GM21390 (cell line): ENCODE measurements at regions not wholly inside any gene's neighbourhood (a gene's known extent, or its start where the extent isn't known, plus 50 kb on each side); places are given as distances from the start of the nearest gene placed in this dataset.

Experiments used
- ATAC-seq: cut with Tn5 transposase; IDR thresholded peaks from one replicate; pipeline ENCODE4 v1.9.1; 2021; ENCODE audit not compliant: unreplicated experiment

DNA sequence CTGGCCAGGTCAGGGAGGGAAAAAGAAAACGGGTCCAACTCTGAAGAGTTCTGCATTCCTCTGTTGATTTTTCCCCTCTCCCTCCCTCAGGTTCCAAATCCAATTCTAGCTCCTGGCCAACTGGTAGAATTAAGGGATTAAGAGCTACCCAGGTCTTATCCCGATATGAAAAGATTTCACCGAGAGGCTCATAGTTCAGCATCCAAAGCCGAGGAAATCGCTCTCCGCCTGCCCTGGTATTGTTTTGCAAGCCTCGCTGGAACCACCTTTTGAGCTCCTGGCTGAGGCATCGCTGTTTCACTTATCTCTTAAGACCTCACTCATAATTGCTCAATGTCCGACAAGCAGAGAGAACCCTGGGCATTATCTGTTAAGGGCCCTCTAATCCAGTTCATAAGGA, 180.4 kb downstream of the URI1 start:
- ATAC-seq: no peak

DNA sequence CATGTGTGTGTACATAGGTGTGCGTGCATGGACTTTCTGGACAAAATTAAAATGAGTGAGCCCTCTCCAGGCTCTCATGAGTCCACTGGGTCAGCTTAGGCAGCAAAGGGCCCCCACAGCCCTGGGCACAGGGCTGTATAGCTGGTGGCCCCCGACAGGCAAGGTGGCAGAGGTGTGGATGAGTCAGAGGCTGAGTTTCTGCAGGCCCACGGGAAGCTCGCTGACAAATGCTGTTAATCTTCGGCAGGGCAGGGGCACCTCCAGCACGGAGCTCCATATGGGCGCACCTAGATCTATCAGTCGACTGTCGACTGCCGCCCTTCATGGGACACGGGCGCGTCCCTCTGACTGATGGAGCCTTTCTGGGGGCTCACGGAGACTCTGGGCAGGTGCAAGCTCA, 181.1 kb downstream of the URI1 start:
- ATAC-seq: no peak

DNA sequence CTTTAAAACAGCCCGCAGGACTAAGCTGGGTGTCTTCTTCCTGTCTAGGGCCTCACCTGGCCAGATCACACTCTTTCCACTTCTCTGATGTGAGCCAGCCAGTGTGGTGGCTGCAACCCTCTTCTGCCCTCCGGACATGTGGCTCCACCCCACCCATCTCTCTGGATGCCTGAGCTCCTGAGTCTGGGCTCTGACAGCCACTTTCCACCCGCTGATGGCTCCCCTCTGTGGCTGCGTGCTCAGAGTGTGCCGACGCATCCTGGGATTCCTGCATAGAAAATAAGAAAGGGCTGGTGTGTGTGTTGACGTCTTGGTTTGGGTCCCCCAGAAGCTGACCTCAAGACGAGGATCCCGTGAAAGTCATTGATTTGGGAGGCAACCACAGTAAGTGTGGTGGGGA, 181.6 kb downstream of the URI1 start:
- ATAC-seq: no peak

DNA sequence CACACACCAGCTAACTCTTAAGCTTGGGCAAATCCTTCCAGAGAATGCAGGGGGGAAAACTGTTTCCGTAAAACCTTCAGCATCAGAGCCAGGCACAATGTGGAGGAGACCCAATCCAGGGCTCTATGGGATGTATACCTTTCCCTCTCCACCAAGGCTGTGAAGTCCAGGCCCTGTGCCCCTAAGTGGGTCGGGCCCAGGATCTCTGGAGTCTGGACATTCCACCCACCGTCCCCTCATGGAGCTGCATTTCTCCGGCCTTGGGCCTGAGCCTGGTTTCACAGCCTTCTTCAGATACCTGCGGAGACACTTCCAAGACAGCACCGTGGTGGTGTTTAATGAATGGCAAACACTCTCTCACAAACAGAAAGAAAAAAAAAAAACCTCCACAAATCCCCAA, 186.2 kb downstream of the URI1 start:
- ATAC-seq: no peak

DNA sequence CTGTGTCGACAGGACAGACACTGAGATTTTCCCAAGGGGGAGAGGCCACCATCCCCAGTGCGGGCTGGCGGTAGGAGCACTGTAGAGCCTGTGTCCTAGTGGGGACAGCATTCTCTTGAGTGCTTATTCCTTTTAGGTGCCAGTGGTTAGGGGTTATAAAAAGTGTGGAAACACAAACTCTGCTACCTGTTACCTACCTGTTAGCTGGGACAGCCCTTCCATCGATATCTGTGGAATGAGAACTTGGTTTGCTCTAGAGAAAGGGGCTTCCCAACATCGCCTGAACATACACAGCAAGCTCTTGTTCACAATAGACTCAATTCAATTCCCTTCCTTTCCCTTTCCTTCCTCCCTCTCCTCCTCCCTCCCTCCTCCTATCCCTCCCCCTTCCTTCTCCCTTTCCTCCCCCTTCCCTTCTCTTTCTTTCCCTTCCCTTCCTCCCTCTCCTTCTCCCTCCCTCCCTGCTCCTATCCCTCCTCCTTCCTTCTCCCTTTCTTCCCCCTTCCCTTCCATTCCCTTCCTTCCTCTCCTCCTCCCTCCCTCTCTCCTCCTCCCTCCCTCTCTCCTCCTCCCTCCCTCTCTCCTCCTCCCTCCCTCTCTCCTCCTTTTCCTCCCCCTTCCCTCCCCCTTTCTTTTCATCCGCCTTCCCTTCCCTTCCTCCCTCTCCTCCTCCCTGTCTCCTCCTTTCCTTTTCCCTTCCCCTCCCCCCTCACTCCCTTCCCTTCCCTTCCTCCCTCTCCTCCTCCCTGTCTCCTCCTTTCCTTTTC, 188.5 kb downstream of the URI1 start:
- ATAC-seq: no peak

DNA sequence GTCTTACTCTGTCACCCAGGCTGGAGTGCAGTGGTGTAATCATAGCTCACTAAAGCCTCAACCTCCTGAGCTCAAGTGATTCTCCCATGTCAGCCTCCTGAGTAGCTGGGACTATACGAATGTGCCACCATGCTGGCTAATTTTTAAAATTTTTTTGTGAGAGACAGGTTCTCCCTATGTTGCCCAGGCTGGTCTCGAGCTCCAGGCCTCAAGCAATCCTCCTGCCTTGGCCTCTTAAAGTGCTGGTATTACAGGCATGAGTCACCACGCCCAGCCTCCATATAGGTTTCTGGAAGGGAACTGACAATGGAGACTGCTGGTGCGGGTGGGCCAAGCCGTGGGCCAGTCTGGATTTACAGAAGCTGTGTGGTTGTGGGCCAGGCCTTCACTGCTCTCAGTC, 189.2 kb downstream of the URI1 start:
- ATAC-seq: no peak

DNA sequence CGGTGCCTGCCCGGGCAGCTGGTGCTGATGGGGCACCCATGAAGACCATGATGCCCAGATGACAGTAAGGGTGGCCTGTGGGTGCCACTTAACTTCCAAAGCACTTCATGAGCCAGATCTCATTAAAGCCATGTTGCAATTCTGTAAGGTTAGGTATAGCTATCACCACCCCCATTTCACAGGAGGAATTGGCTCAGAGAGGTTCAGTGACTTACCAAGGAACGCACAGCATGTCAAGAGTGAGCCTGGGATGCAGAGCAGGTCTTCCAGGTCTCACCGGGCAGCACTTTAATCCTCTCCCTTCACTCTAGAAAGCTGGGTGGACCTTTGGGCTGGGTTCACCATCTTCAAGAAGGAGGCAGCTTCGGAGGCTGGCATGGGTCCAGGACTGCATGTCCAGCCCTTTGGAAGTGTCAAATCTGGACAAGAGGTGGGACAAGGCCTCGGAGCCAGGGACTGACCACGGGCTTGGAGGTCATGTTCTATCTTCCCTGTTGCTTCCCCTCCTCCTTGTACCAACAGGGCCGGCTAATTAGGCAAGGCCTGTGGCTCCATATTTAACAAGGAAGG, 189.8 kb downstream of the URI1 start:
- no peak for ATAC-seq

DNA sequence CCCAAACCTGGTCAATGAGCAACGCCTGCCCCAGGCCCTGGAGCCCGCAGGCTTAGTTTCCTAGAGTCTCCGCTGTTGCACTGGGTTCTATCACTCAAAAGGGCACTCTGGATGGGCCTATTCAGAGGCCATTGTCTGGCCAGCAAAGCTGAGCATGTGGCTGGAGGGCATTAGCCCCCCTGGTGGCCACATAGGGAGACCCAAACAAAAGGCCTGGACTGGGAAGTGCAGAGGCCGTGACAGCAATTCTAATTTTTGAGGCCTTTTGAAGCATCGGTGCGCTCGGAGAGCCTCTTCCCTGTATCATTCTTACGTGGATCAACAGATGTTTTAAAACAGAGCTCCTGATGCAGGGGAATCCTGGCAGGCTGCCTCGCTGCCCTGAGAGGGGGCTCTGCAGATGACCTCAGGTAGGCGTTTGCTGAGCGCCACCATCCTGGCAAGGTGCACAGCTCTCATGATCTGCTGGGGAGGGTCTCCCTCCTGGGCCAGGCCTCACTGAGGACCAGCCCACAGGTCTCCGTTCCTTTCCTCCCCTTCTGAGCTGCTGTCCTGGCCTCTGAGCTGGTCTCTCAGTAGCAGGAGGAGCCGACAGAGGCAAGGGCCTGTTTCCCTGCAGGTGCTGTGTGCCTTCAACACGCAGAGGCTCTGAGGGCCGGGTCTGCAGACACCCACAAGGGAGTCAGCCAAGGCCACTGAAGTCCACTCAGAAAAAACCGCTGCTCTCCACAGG, 190.5 kb downstream of the URI1 start:
- no peak for ATAC-seq

DNA sequence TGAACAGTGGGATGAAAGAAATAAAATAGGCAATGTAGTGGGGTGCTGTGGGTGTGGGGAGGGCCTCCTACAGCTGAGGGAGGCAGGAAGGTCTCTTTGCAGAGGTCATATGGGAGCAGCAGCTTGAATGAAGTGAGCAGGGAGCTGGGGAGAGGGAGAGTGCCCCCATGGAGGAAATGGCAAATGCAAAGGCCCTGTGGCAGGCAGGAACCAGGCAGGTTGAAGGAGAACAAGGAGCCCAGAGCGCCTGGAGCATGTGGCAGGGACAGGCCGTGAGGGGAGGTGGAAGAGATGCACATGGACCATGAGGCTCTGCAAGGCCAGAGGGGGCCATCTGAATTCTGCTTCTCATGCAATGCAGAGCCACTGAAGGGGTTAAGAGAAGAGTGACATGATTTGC, 191.8 kb downstream of the URI1 start:
- no peak for ATAC-seq

DNA sequence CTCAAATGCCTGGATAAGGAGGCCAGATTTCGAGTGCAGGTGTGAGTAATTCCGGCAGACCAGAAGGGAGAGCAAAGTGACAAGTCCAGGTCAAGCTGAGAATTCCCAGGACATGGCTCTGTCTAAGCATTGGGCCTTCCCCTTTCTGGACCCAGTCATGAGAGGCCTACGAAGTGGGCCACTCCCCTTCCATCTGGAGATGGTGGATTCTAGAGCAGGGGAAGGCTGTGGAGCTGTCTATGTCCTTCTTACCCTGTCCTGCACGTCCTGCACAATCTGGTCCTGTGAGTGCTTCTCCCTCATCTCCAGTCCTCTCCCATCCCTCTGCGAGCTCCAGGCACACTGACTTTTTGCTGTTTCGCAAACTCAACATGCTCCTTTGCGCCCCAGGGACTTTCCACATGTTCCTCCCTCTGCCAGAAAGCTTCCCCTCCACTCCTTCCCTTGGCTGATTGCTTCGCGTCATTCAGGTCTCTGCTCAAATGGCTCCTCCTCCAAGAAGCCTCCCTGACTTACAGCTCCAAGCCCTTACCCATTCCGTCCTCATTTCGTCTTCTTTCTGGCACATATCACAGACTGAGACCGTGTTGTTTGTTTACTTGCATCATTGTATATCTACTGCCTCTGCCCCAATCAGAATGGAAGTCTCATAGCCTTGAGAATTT, 193.2 kb downstream of the URI1 start:
- ATAC-seq: no peak

DNA sequence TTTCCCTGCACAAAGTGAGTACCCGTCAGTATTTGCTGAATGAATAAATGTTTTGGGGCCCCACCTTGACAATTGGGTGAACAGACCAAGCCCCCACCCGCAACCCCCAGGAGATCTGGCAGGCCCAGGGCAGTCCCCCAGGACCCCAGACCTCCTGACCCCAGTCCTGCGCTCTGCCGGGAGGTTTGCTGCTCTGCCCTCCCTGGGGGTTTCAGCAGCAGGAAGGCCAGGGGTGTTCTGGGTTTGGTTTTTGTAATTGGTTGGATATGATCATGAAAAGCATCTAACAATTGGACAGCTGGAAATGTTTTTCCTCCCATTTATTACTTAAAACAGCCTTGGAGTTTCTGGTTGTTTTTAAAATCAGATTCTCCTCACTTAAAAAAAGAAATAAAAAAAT, 193.8 kb downstream of the URI1 start:
- ATAC-seq: no peak

DNA sequence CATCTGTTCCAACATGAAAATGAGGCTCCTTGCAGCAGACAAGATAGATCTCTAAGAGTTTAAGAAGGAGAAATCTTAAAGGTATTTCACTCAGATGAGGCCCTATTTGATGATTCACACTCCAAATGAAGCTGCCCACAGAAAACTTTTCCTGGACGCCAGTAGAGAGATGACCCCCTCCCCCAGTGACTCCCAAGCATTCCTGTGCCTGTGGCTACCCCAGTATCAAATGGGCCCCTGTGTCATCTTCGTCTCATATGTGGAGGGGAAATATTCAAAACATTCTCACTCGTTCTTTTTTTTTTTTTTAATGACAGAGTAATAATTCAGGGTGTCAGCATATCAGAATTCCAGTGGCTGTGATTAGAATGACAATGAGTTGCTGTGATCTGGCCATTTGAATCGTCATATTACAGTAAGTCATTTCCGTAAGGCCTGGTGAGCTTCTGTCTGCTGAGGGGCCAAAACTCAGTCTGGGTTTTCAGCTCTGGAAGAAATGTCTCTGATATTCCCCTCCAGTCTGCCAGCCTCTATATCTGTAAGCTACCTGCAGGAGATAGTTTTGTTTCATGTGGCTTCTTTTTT, 194.7 kb downstream of the URI1 start:
- no peak for ATAC-seq

DNA sequence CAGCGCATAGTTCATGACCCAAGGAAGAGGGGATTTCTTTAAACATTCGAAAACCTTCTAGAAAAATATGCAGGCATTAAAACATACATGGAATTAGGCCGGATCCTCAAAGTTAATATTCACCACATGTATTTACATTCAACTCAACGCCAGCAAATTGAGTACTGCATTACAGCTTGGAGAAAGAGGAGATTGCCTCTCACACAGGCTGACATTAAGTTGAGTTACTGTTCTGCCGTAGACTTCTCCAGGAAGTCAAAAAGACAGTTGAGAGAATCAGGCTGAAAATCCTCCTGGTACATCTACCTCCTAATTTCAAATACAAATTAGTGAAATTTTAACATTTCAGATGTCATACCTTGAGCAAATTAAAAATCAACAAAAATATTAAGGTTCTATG, 195.7 kb downstream of the URI1 start:
- ATAC-seq: no peak

DNA sequence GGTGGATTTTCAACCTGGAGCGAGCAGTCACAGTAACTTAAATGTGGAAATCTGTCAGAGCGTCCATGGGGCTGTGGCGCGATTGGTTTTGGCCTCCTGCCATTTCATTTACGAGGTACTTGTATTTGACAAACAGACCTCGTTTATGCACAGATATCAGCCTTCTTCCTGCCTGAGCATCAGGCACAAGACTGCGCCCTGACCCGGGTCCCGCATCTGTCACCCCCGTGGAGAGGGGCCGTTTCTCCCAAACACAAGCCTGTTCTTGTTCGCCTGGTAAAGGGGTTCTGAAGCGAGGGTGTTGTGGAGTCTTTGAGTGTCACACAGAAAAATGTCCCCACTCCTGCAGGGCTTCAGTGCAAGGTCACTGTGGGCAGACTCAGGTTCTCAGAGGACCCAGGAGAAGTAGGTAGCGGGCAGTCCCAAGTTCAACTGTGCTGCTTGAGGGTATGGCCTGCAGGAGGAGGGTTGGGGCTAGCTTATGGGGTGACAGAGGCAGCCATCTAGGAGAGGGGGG, 202.3 kb downstream of the URI1 start:
- ATAC-seq: no peak

DNA sequence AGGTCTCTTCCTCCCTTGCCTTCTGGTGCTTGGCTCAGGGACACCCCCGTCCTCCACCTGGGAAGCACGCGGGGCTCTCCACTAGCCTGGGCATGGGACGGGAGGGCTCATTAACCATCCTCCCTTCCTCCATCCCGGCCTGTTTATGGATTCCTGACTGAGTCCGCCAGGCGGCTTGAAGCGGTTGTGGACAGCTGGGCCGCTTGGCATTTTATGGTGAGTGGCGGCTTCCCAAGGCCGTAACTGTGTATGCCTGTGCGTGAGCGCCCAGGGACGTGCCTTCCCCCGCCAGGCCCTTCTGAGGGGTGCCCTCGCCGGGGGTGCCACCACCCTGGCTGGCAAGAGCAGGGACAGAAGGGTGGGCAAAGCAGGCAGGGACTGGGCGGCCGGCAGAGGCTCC, 202.8 kb downstream of the URI1 start:
- no peak for ATAC-seq

DNA sequence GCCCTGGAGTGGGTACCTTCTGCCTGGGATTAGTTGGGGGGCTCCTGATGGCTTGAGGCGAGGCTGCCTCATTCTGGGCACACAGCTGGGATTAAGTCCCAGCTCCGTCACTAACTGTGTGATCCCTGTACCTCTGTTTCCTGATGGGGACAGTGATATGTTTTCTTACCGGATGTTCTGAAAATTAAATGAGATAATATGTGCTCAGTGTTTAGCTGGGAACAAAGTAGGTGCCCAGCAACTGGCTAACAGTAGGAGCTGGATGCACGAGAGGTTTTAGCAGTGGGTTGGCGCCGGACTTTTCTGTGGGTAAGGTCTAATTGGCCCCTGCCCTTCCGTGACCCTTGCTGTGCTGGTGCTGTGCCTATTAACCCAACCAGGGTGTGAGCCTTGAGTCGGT, 203.4 kb downstream of the URI1 start:
- no peak for ATAC-seq

DNA sequence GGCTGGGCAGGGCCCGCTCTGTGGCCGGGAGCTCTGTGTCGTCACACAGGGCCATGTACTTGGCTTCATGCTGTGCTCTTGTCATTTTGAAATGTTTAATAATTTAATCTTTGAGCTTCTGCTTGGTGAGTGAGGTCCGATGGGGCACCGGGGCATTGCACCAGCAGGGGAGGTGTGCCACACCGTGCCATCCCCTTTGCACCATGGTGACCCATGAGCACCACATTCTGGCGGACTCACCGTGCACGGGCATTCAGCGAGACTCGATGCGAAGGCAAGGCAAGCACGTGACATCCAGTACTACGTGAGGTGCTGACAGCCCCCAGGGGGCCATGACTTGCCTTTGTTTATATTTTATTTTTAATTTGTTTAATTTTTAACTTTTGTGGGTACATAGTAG, 204.3 kb downstream of the URI1 start:
- ATAC-seq: no peak

DNA sequence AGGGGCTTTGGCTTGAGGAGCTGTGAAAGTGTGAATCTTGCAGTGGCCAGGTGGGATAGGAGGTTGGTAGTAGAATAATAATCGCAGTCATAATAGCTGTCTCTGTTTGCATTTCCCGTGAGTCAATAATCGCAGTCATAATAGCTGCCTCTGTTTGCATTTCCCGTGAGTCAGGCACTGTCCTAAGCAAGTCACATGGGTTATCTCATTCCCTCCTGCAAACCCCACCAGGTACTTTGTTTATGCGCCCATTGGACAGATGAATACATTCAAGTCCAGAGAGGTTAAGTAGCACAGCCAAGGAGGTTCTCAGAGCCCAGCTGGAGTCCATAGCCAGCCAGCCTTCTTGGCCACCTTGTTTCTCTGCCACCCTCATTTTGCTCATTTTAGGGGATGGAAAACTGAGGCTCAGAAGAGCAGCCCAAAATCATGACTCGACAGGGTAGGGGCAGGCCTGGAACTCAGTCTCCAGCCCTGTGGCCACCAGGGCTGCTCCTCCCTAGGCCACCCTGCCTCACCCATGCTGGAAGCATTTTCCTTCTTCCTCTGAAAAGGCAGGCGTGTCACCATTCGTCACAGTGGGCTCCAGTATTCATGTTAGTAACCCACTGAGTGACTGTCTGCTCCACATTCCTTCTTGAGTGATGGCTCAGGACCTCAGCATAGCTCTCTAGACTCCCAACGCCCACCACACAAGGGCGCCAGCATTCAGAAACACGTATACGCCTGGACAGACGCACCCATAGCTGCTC, 206.2 kb downstream of the URI1 start:
- ATAC-seq: no peak

DNA sequence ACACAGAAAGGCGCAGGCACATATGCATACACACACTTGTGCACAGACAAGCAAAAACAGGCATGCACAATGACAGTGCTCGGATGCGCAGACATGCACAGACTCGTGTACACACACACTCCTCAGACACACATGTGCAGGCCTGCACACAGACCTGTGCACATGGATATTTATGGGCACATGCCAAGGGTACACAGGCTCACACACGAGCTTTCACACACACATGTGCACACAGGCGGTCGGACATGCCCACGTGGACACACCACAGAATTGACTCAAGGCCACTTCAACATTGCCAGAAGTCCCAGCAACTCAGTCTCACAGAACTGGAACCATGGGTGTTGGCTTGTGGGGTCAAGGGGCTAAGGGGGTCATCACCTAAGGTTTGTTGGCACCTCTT, 206.8 kb downstream of the URI1 start:
- no peak for ATAC-seq

DNA sequence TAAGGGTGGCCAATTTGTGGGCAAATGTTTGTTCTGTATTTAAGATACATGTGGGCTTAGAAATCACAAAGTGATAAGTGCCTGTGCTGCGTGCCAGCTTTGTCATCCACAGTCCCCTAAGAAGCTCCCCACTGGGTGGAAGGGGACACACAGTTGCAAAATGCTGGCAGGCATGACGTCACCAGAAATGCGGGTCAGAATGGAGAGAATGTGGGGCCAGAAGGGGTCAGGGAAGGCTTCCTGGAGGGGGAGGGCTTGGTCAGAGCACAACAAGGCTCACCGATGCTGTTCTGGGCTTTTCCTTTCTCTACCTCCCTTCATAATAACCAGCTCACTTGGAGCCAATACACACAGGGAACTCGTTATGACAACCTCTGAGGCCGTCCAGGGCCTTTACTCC, 207.3 kb downstream of the URI1 start:
- ATAC-seq: no peak

DNA sequence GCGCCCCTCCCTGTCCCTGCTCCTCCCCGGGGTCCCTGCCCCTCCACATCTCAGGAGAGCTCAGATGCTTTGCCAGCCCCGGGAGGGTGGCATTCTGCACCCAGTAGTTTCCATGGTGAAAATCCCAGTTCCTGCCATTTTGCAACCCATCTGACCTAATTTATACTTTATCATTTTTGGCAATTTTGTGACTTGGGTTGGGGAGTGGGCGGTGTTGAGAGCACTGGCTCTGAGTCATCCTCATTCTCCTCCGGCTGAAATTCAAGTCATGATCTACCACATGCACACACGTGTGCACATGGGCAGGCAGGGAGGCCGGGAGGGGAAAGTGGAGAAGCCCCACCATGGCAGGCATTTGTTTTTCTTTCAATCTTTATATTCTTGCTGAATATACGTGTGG, 208.6 kb downstream of the URI1 start:
- ATAC-seq: no peak
